ENCODE measurements at regions not wholly inside any gene's neighbourhood (a gene's known extent, or its start where the extent isn't known, plus 50 kb on each side); places are given as distances from the start of the nearest gene placed in this dataset.

- no peak overlapping the region for H3K4me3 ChIP-seq (ENCODE audit: low read depth, low read length)
- TF ChIP-seq CTCF (IDR thresholded peaks at IDR 0.05; ENCODE audit: borderline replicate concordance, insufficient read depth, low read depth, low read length), result no peak
Measured at GRCh38 chr2:176822060-176822459, 390.5 kb upstream of the HNRNPA3 start.

- TF ChIP-seq CTCF (IDR thresholded peaks at IDR 0.05; ENCODE audit: borderline replicate concordance, insufficient read depth, low read depth, low read length), result no peak
- no peak overlapping the region for H3K4me3 ChIP-seq (ENCODE audit: low read depth, low read length)
Measured at GRCh38 chr2:176826356-176826755, 386.2 kb upstream of the HNRNPA3 start.

- no peak overlapping the region for H3K4me3 ChIP-seq (ENCODE audit: low read depth, low read length)
Measured at GRCh38 chr2:176826984-176827668, 385.5 kb upstream of the HNRNPA3 start.

GRCh38 chr2:176830362-176830761, 382.2 kb upstream of the HNRNPA3 start:
- TF ChIP-seq CTCF (IDR thresholded peaks at IDR 0.05; ENCODE audit: borderline replicate concordance, insufficient read depth, low read depth, low read length), result peak; percentile 16; the same call in 1 of the 2 replicates
- H3K4me3 ChIP-seq (ENCODE audit: low read depth, low read length), result no peak overlapping the region

More at GRCh38 chr2:176826984-176827668, 385.5 kb upstream of the HNRNPA3 start:
- TF ChIP-seq CTCF (IDR thresholded peaks at IDR 0.05; ENCODE audit: borderline replicate concordance, insufficient read depth, low read depth, low read length), result no peak

GRCh38 chr2:176832086-176832485, 380.5 kb upstream of the HNRNPA3 start:
- H3K4me3 ChIP-seq (ENCODE audit: low read depth, low read length), result no peak overlapping the region
- no peak for TF ChIP-seq CTCF (IDR thresholded peaks at IDR 0.05; ENCODE audit: borderline replicate concordance, insufficient read depth, low read depth, low read length)

- H3K4me3 ChIP-seq (ENCODE audit: low read depth, low read length), result no peak overlapping the region
- TF ChIP-seq CTCF (IDR thresholded peaks at IDR 0.05; ENCODE audit: borderline replicate concordance, insufficient read depth, low read depth, low read length), result no peak
Measured at GRCh38 chr2:176833671-176834070, 378.9 kb upstream of the HNRNPA3 start.

- no peak for TF ChIP-seq CTCF (IDR thresholded peaks at IDR 0.05; ENCODE audit: borderline replicate concordance, insufficient read depth, low read depth, low read length)
- H3K4me3 ChIP-seq (ENCODE audit: low read depth, low read length), result no peak overlapping the region
Measured at GRCh38 chr2:176834226-176834625, 378.4 kb upstream of the HNRNPA3 start.

Measured in GM12875 (cell line).